HCT116 (cell line): ENCODE measurements at regions not wholly inside any gene's neighbourhood (a gene's known extent, or its start where the extent isn't known, plus 50 kb on each side); places are given as distances from the start of the nearest gene placed in this dataset.

Experiments
- ATAC-seq: fragments of 200-7000 bp; cut with Tn5 transposase; 2 replicates; pipeline ENCODE4 v1.9.1; 2020; ENCODE audit warnings: mild to moderate bottlenecking, moderate library complexity
- BruUV-seq: library from RNA; stranded (reverse); fragments of 400-500 nt; replicated peaks from 2 replicates; lab custom pipeline; 2021; lab: Mats Ljungman, UMichigan
- CTCF ChIA-PET: fragments of 300-600 bp; sonication (Branson Sonifier 250); formaldehyde crosslinking; loops from one replicate; lab custom pipeline; 2021; ENCODE audit warnings: antibody characterized with exemption; lab: Charles Lee
- POLR2A ChIA-PET: fragments of 300-600, 350-600 bp; sonication (Branson Sonifier 250); formaldehyde crosslinking; loops from one replicate; lab custom pipeline; 2021; ENCODE audit warnings: antibody characterized with exemption; lab: Charles Lee
- RAD21 ChIA-PET, 2 experiments: fragments of 300-600 bp; sonication (Branson Sonifier 250); formaldehyde crosslinking; loops; one replicate each; lab custom pipeline; 2023; ENCODE audit warnings: low total read pairs in 2 of 2; ENCODE audit not compliant: uncharacterized antibody in 2 of 2, unreplicated experiment in 2 of 2, low non-redundant PET in 1 of 2; lab: Charles Lee
- DNase-seq: peaks from one replicate; pipeline ENCODE4 v3.0.0-alpha.2; 2010; ENCODE audit warnings: low read depth, low spot score
- H2AFZ ChIP-seq: fragments of 200-600 bp; shearing (Covaris generic), sonication (generic); 2 replicates; pipeline ENCODE4 v1.6.1; 2017; ENCODE audit warnings: low read depth, mixed run types, mixed read lengths, antibody characterized with exemption, low read length; ENCODE audit not compliant: poor library complexity, severe bottlenecking
- H3K27ac ChIP-seq: 2 replicates; pipeline ENCODE4 v1.5.1; 2012; ENCODE audit warnings: low read depth, low read length
- H3K27me3 ChIP-seq: fragments of 200-600 bp; sonication (generic); 2 replicates; pipeline ENCODE4 v1.6.1; 2016; ENCODE audit warnings: mixed run types, low read length, mixed read lengths; ENCODE audit not compliant: insufficient read depth
- H3K36me3 ChIP-seq, 2 experiments: fragments of 200-500 bp in 1 of 2; fragments of 200-600 bp in 1 of 2; sonication (Bioruptor generic) in 1 of 2; sonication (generic) in 1 of 2; 2 replicates each; pipeline versions ENCODE4 v1.5.1 to v1.6.1; 2014 to 2016; ENCODE audit warnings: low read length in 2 of 2, inconsistent platforms in 1 of 2, mixed read lengths in 1 of 2, mixed run types in 1 of 2; ENCODE audit not compliant: insufficient read depth in 2 of 2, control insufficient read depth in 1 of 2
- H3K4me1 ChIP-seq, 2 experiments: fragments of 200-600 bp in 1 of 2; sonication (generic) in 1 of 2; 2 replicates each; pipeline versions ENCODE4 v1.5.1 to v1.6.1; 2012 to 2017; ENCODE audit warnings: low read length in 2 of 2, inconsistent platforms in 1 of 2, mild to moderate bottlenecking in 1 of 2, mixed read lengths in 1 of 2, mixed run types in 1 of 2, moderate library complexity in 1 of 2; ENCODE audit not compliant: insufficient read depth in 2 of 2, control insufficient read depth in 1 of 2
- H3K4me2 ChIP-seq: fragments of 200-600 bp; sonication (generic); 2 replicates; pipeline ENCODE4 v1.6.1; 2017; ENCODE audit warnings: mixed run types, low read length, mixed read lengths
- H3K4me3 ChIP-seq, 2 experiments: fragments of 200-600 bp in 1 of 2; sonication (generic) in 1 of 2; replicated peaks in 1 of 2; 2 replicates each; pipeline ENCODE4 v1.5.1; 2011 to 2016; ENCODE audit warnings: low read length in 2 of 2, control low read depth in 1 of 2, low read depth in 1 of 2, mild to moderate bottlenecking in 1 of 2, mixed read lengths in 1 of 2, mixed run types in 1 of 2
- H3K79me2 ChIP-seq: fragments of 200-600 bp; sonication (generic); 2 replicates; pipeline ENCODE4 v1.6.1; 2017; ENCODE audit warnings: mild to moderate bottlenecking, mixed run types, low read length, moderate library complexity, mixed read lengths; ENCODE audit not compliant: insufficient read depth
- H3K9ac ChIP-seq: fragments of 200-600 bp; sonication (generic); 2 replicates; pipeline ENCODE4 v1.6.1; 2016; ENCODE audit warnings: low read length, mixed read lengths
- H3K9me2 ChIP-seq: fragments of 200-600 bp; sonication (generic), shearing (Covaris generic); 2 replicates; pipeline ENCODE4 v1.6.1; 2017; ENCODE audit warnings: mixed run types, mild to moderate bottlenecking, moderate library complexity; ENCODE audit not compliant: insufficient read depth
- H3K9me3 ChIP-seq, 2 experiments: fragments of 200-500 bp in 1 of 2; fragments of 200-600 bp in 1 of 2; sonication (Bioruptor generic) in 1 of 2; sonication (generic) in 1 of 2; 2 replicates each; pipeline ENCODE4 v1.6.1; 2014 to 2017; ENCODE audit warnings: low read length in 2 of 2, mixed read lengths in 2 of 2, inconsistent platforms in 1 of 2, low read depth in 1 of 2, mild to moderate bottlenecking in 1 of 2, mixed run types in 1 of 2, moderate library complexity in 1 of 2; ENCODE audit not compliant: control insufficient read depth in 1 of 2, insufficient read depth in 1 of 2
- H4K20me1 ChIP-seq: fragments of 200-600 bp; sonication (generic), shearing (Covaris generic); 2 replicates; pipeline ENCODE4 v1.6.1; 2017; ENCODE audit warnings: mixed run types, mild to moderate bottlenecking, moderate library complexity; ENCODE audit not compliant: insufficient read depth
- EGR1 ChIP-seq: IDR thresholded peaks from 2 replicates; pipeline ENCODE4 v1.6.1; 2012; ENCODE audit warnings: low read depth
- ELF1 ChIP-seq: IDR thresholded peaks from 2 replicates; pipeline ENCODE4 v1.6.1; 2012; ENCODE audit warnings: low read depth, borderline replicate concordance
- EZH2phosphoT487 ChIP-seq: fragments of 200-600 bp; IDR thresholded peaks from 2 replicates; pipeline ENCODE4 v1.6.1; 2018; ENCODE audit warnings: antibody characterized with exemption, borderline replicate concordance
- JUND ChIP-seq: IDR thresholded peaks from 2 replicates; pipeline ENCODE4 v1.6.1; 2012
- POLR2A ChIP-seq: IDR thresholded peaks from 2 replicates; pipeline ENCODE4 v1.7.0; 2011; ENCODE audit warnings: borderline replicate concordance; ENCODE audit not compliant: insufficient read depth, insufficient read length; ENCODE audit errors: extremely low read depth
- SIN3A ChIP-seq: IDR thresholded peaks from 2 replicates; pipeline ENCODE4 v1.6.1; 2012; ENCODE audit warnings: low read depth
- SRF ChIP-seq: IDR thresholded peaks from 2 replicates; pipeline ENCODE4 v1.6.1; 2012; ENCODE audit warnings: low read depth
- TCF7L2 ChIP-seq: IDR thresholded peaks from 2 replicates; pipeline ENCODE4 v1.7.0; 2011; ENCODE audit warnings: borderline replicate concordance, inconsistent platforms; ENCODE audit not compliant: insufficient read depth, insufficient read length; ENCODE audit errors: extremely low read depth
- YY1 ChIP-seq: IDR thresholded peaks from 2 replicates; pipeline ENCODE4 v1.6.1; 2011; ENCODE audit warnings: low read length, low read depth, moderate library complexity, mild to moderate bottlenecking; ENCODE audit not compliant: insufficient replicate concordance; ENCODE audit errors: extremely low read depth
- intact Hi-C: fragments of 100-400 bp; cut with micrococcal nuclease; formaldehyde crosslinking; loops from 2 replicates; pipeline ENCODE4 v1.10.0; 2022
- TF ChIP-seq, protein P1 (sequence below), 3 experiments: fragments of 200-600 bp in 1 of 3; sonication (generic) in 1 of 3; IDR thresholded peaks in 2 of 3; conservative IDR thresholded peaks in 1 of 3; 2 replicates each; pipeline ENCODE4 v1.5.1; 2012 to 2017; ENCODE audit warnings: low read depth in 2 of 3, low read length in 2 of 3, antibody characterized with exemption in 1 of 3, borderline replicate concordance in 1 of 3, control low read depth in 1 of 3, mild to moderate bottlenecking in 1 of 3, mixed read lengths in 1 of 3, mixed run types in 1 of 3, moderate library complexity in 1 of 3; ENCODE audit not compliant: insufficient read depth in 1 of 3

DNA sequence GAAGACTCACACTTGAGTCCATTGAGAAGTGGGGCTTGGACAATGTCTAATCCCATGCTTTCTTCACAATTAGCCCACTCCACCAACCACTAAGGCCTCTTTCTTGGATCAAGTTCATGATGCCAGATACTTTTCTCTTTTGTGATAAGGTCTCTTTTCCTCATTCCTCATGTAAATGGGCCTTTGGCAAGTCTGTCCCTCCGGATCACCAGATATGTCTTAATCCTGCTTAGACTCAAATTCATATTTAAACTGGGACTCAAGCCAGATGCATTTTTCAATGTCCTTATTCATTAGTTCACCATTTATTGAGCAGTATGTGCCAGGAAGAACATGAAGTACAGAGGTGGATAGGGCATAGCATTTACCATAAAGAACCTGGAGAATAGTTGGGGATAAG is 671.1 kb downstream of the TBL1XR1 start:
- Histone ChIP-seq H3K27ac (no peak overlapping the region), H3K4me1 (no peaks in the 10 kb centered on the region), H3K36me3 (no peaks in the 10 kb centered on the region), H3K9me3 (no peaks in the 10 kb centered on the region), H3K27me3 (no peaks in the 10 kb centered on the region), H3K9ac (no peak overlapping the region), H3K4me3 (no peak overlapping the region), H4K20me1 (no peaks in the 10 kb centered on the region), H2AFZ (no peak overlapping the region)
- DNase-seq (no peak), ATAC-seq (no peak)
- ChIA-PET CTCF (no interaction called here), RAD21 (no interaction called here), POLR2A (no interaction called here)
- BruUV-seq = no TSS peak
- intact Hi-C loops = no loop called here
- no peak for TF ChIP-seq JUND
- TF ChIP-seq SRF = no peak
- TF ChIP-seq ELF1 = no peak
- TF ChIP-seq, protein P1, sequence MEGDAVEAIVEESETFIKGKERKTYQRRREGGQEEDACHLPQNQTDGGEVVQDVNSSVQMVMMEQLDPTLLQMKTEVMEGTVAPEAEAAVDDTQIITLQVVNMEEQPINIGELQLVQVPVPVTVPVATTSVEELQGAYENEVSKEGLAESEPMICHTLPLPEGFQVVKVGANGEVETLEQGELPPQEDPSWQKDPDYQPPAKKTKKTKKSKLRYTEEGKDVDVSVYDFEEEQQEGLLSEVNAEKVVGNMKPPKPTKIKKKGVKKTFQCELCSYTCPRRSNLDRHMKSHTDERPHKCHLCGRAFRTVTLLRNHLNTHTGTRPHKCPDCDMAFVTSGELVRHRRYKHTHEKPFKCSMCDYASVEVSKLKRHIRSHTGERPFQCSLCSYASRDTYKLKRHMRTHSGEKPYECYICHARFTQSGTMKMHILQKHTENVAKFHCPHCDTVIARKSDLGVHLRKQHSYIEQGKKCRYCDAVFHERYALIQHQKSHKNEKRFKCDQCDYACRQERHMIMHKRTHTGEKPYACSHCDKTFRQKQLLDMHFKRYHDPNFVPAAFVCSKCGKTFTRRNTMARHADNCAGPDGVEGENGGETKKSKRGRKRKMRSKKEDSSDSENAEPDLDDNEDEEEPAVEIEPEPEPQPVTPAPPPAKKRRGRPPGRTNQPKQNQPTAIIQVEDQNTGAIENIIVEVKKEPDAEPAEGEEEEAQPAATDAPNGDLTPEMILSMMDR (IDR thresholded peaks at IDR 0.05 in 2 of 3, conservative IDR thresholded peaks at IDR 0.05 in 1 of 3; ENCODE audit: borderline replicate concordance in 1 of 3, insufficient read depth in 1 of 3, low read depth in 2 of 3, low read length in 2 of 3) = no peak
- TF ChIP-seq TCF7L2 = no peak
- TF ChIP-seq, all 23 proteins: peak for 0
- H3K79me2 ChIP-seq = no peaks in the 10 kb centered on the region
- H3K4me2 ChIP-seq = no peak overlapping the region
- H3K9me2 ChIP-seq = no peaks in the 10 kb centered on the region

DNA sequence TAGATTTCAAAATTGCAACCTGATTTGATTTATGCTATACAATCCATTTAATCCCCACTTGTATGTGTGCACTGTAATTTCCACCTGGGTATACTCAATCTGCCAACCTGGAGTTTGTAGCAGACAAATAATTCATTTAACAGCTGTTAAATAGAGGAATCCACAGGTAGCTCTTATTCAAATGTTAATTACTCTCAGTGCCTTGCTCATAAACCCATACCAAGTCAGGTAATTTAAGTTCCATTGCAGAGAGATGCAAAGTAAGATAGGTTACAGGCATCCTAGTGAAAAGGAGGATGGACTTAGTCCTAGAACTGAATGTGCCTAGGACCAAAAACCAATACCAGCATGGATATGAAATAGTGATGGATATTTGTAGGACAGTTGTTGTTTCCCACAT is 674.2 kb downstream of the TBL1XR1 start:
- Histone ChIP-seq H3K79me2 (no peaks in the 10 kb centered on the region), H3K27ac (no peak overlapping the region), H3K9me3 (no peaks in the 10 kb centered on the region), H3K9ac (no peak overlapping the region), H3K4me1 (no peaks in the 10 kb centered on the region), H3K4me2 (no peak overlapping the region), H3K9me2 (no peaks in the 10 kb centered on the region), H3K4me3 (no peak overlapping the region), H3K27me3 (no peaks in the 10 kb centered on the region), H4K20me1 (no peaks in the 10 kb centered on the region), H3K36me3 (no peaks in the 10 kb centered on the region), H2AFZ (no peak overlapping the region)
- no TSS peak for BruUV-seq
- POLR2A ChIA-PET = no interaction called here
- CTCF ChIA-PET = interaction anchor here (2.0 kb wide), 1 partner anchor 416 kb away, joined by 5 read pairs; no protein-coding TSS in a partner anchor
- intact Hi-C loops = no loop called here
- no peak for ATAC-seq
- DNase-seq = no peak
- TF ChIP-seq EGR1 = no peak
- no peak for TF ChIP-seq SIN3A
- TF ChIP-seq EZH2phosphoT487 = no peak
- no peak for TF ChIP-seq POLR2A
- no peak for TF ChIP-seq YY1
- RAD21 ChIA-PET = no interaction called here
